ENCODE measurements at regions not wholly inside any gene's neighbourhood (a gene's known extent, or its start where the extent isn't known, plus 50 kb on each side); places are given as distances from the start of the nearest gene placed in this dataset.
"Not testable (repeated sequence)": the region's sequence is repeated elsewhere in the genome, so short reads cannot be mapped to it uniquely, and the experiment has no call there.

GRCh38 chr6:139882977-139883728 lies 508.7 kb upstream of the CITED2 start:
- DNase-seq = no peak

- DNase-seq = no peak
Measured at GRCh38 chr6:139882234-139882633, 507.8 kb upstream of the CITED2 start.

GRCh38 chr6:139881728-139882211 lies 507.3 kb upstream of the CITED2 start:
- DNase-seq = peak; percentile 38

- DNase-seq = no peak
Measured at GRCh38 chr6:139881236-139881635, 506.8 kb upstream of the CITED2 start.

- no peak for DNase-seq
Measured at GRCh38 chr6:139879823-139880356, 505.4 kb upstream of the CITED2 start.

GRCh38 chr6:139879241-139879640 lies 504.8 kb upstream of the CITED2 start:
- DNase-seq = not testable (repeated sequence)

- no peak for DNase-seq
Measured at GRCh38 chr6:139877828-139878405, 503.5 kb upstream of the CITED2 start.

- no peak for DNase-seq
Measured at GRCh38 chr6:139872665-139873064, 498.2 kb upstream of the CITED2 start.

GRCh38 chr6:139871803-139872510 lies 497.5 kb upstream of the CITED2 start:
- DNase-seq = no peak

- DNase-seq = no peak
Measured at GRCh38 chr6:139871165-139871710, 496.8 kb upstream of the CITED2 start.

GRCh38 chr6:139868576-139868975 lies 494.1 kb upstream of the CITED2 start:
- no peak for DNase-seq

- no peak for DNase-seq
Measured at GRCh38 chr6:139863964-139864363, 489.5 kb upstream of the CITED2 start.

GRCh38 chr6:139863346-139863745 lies 488.9 kb upstream of the CITED2 start:
- no peak for DNase-seq

GRCh38 chr6:139862311-139862710 lies 487.9 kb upstream of the CITED2 start:
- DNase-seq = no peak

- no peak for DNase-seq
Measured at GRCh38 chr6:139860203-139860602, 485.8 kb upstream of the CITED2 start.

- no peak for DNase-seq
Measured at GRCh38 chr6:139858429-139858828, 484.0 kb upstream of the CITED2 start.

- DNase-seq = no peak
Measured at GRCh38 chr6:139857143-139857542, 482.7 kb upstream of the CITED2 start.

GRCh38 chr6:139856562-139856961 lies 482.1 kb upstream of the CITED2 start:
- DNase-seq = no peak

GRCh38 chr6:139855671-139856311 lies 481.3 kb upstream of the CITED2 start:
- DNase-seq = no peak

- DNase-seq = no peak
Measured at GRCh38 chr6:139853302-139853992, 479.0 kb upstream of the CITED2 start.

GRCh38 chr6:139852488-139853140 lies 478.2 kb upstream of the CITED2 start:
- DNase-seq = no peak

GRCh38 chr6:139852067-139852466 lies 477.6 kb upstream of the CITED2 start:
- no peak for DNase-seq

Data from CD4-positive, alpha-beta T cell treated with Interleukin-21 for 1 hour (primary cell).